Fibroblast of pulmonary artery (primary cell): ENCODE measurements at regions not wholly inside any gene's neighbourhood (a gene's known extent, or its start where the extent isn't known, plus 50 kb on each side); places are given as distances from the start of the nearest gene placed in this dataset.

Experiments
- DNase-seq: peaks from one replicate; pipeline ENCODE4 v3.0.0-alpha.2; 2010; ENCODE audit warnings: low read depth
- H3K4me3 ChIP-seq: replicated peaks from 2 replicates; pipeline ENCODE4 v1.5.1; 2011; ENCODE audit warnings: low read depth, mild to moderate bottlenecking, control low read depth, low read length, moderate library complexity
- CTCF ChIP-seq: IDR thresholded peaks from 2 replicates; pipeline ENCODE4 v1.5.1; 2011; ENCODE audit warnings: mild to moderate bottlenecking, control low read depth, low read length, inconsistent platforms; ENCODE audit errors: missing control alignments

GRCh38 chrX:94454159-94454558 lies 780.2 kb downstream of the FAM133A start:
- H3K4me3 ChIP-seq, result no peak overlapping the region
- no peak for TF ChIP-seq CTCF
- no peak for DNase-seq

- DNase-seq, result no peak
- TF ChIP-seq CTCF, result no peak
- no peak overlapping the region for H3K4me3 ChIP-seq
These were observed 780.6 kb downstream of the FAM133A start for GRCh38 chrX:94454606-94455005.

- DNase-seq, result no peak
- H3K4me3 ChIP-seq, result no peak overlapping the region
- TF ChIP-seq CTCF, result no peak
These were observed 781.8 kb downstream of the FAM133A start for GRCh38 chrX:94455782-94456181.

GRCh38 chrX:94492541-94492940 lies 818.5 kb downstream of the FAM133A start:
- no peak for TF ChIP-seq CTCF
- no peak overlapping the region for H3K4me3 ChIP-seq
- no peak for DNase-seq

DNA sequence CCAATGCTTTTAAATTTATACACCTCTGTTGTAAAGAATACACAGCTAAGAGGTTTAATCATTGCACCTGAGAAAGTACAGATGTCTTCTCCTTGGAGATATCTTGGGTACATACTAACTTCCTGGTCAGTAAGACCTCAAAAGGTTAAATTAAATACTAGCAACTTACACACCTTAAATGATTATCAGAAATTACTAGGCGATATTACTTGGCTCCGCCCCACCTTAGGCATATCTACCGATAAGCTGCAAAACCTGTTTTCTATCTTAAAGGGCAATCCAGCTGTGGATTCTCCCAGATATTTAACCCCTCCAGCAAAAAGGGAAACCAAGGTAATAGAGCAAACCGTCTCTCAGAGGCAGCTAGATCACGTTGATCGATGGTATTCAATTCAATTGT lies 819.4 kb downstream of the FAM133A start:
- no peak for DNase-seq
- no peak for TF ChIP-seq CTCF
- no peak overlapping the region for H3K4me3 ChIP-seq

- no peak for DNase-seq
- no peak overlapping the region for H3K4me3 ChIP-seq
- no peak for TF ChIP-seq CTCF
These were observed 837.6 kb downstream of the FAM133A start for GRCh38 chrX:94511564-94511963.

- no peak overlapping the region for H3K4me3 ChIP-seq
- no peak for TF ChIP-seq CTCF
- no peak for DNase-seq
These were observed 841.0 kb downstream of the FAM133A start for GRCh38 chrX:94515009-94515408.
